ENCODE measurements at regions not wholly inside any gene's neighbourhood (a gene's known extent, or its start where the extent isn't known, plus 50 kb on each side); places are given as distances from the start of the nearest gene placed in this dataset.
"Not testable (repeated sequence)": the region's sequence is repeated elsewhere in the genome, so short reads cannot be mapped to it uniquely, and the experiment has no call there.

- no peak for DNase-seq
These were observed 261.4 kb upstream of the MEX3C start for GRCh38 chr18:51458861-51459260.

- DNase-seq: no peak
These were observed 264.5 kb upstream of the MEX3C start for GRCh38 chr18:51461956-51462355.

GRCh38 chr18:51463483-51464136 is 266.1 kb upstream of the MEX3C start:
- no peak for DNase-seq

- no peak for DNase-seq
These were observed 281.4 kb upstream of the MEX3C start for GRCh38 chr18:51478908-51479307.

- no peak for DNase-seq
These were observed 282.3 kb upstream of the MEX3C start for GRCh38 chr18:51479736-51480135.

GRCh38 chr18:51480407-51481261 is 283.2 kb upstream of the MEX3C start:
- DNase-seq: no peak

- no peak for DNase-seq
These were observed 289.4 kb upstream of the MEX3C start for GRCh38 chr18:51486735-51487366.

GRCh38 chr18:51490417-51490816 is 292.9 kb upstream of the MEX3C start:
- no peak for DNase-seq

GRCh38 chr18:51490860-51491259 is 293.4 kb upstream of the MEX3C start:
- DNase-seq: no peak

GRCh38 chr18:51491678-51492372 is 294.3 kb upstream of the MEX3C start:
- no peak for DNase-seq

GRCh38 chr18:51498085-51498855 is 300.8 kb upstream of the MEX3C start:
- no peak for DNase-seq

- DNase-seq: no peak
These were observed 305.9 kb upstream of the MEX3C start for GRCh38 chr18:51503351-51503750.

- DNase-seq: no peak
These were observed 309.3 kb upstream of the MEX3C start for GRCh38 chr18:51506811-51507210.

GRCh38 chr18:51508410-51508809 is 310.9 kb upstream of the MEX3C start:
- not testable (repeated sequence) for DNase-seq

- no peak for DNase-seq
These were observed 312.5 kb upstream of the MEX3C start for GRCh38 chr18:51510020-51510419.

- DNase-seq: no peak
These were observed 316.0 kb upstream of the MEX3C start for GRCh38 chr18:51513517-51513916.

GRCh38 chr18:51514128-51514527 is 316.6 kb upstream of the MEX3C start:
- no peak for DNase-seq

GRCh38 chr18:51516478-51517038 is 319.1 kb upstream of the MEX3C start:
- no peak for DNase-seq

GRCh38 chr18:51519571-51519970 is 322.1 kb upstream of the MEX3C start:
- DNase-seq: no peak

GRCh38 chr18:51520676-51521180 is 323.2 kb upstream of the MEX3C start:
- DNase-seq: no peak

- no peak for DNase-seq
These were observed 324.9 kb upstream of the MEX3C start for GRCh38 chr18:51522338-51522737.

All from muscle of arm (tissue), 1 donor.